ENCODE measurements at regions not wholly inside any gene's neighbourhood (a gene's known extent, or its start where the extent isn't known, plus 50 kb on each side); places are given as distances from the start of the nearest gene placed in this dataset.

DNA sequence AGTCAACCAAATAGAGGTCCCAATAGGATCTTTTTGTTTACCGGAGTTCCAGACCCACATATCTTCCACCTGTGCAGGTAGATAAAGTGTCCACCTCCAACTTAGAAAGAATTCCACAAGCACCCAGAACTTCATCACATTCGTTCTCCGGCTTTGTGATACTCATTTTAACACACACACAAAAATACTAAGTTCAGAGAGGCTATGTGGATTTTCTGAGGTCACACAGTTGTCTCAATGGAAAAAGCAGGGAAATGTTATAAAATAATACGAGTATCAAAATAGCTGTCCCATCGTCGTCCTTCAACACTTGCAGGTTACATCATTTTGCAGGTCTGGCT lies 137.5 kb downstream of the TMCO5A start:
- TF ChIP-seq TAF1 (IDR thresholded peaks at IDR 0.05; ENCODE audit: borderline replicate concordance, low read depth, low read length) (no peak), POLR2A (IDR thresholded peaks at IDR 0.05; ENCODE audit: low read depth, low read length) (no peak), POLR2AphosphoS5 (IDR thresholded peaks at IDR 0.05; ENCODE audit: low read depth, low read length) (no peak)

All from GM12892 (cell line).